ENCODE measurements at regions not wholly inside any gene's neighbourhood (a gene's known extent, or its start where the extent isn't known, plus 50 kb on each side); places are given as distances from the start of the nearest gene placed in this dataset.

DNA sequence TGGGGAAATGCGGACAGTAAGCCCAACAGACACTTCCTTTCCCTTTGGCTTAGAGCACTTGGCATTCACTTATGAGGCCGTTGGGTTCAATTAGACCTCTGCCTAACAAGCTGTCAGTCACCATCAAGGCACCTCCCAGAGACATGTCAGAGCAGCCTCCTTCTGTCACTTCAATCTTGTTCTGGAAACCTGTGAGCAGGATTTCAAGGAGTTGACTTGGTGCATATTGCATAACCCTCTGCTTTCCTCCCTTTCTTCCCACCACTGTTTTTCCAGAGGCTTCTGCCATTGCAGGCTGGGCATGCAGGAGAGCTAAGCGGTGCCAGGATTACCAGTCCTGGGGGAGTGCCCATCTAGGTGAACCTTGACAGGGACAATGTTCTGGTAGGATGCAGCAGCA, 484.2 kb upstream of the LRRC4C start:
- intact Hi-C loops (cut with DNase I; ENCODE audit: low total_unique reads): no loop called here

DNA sequence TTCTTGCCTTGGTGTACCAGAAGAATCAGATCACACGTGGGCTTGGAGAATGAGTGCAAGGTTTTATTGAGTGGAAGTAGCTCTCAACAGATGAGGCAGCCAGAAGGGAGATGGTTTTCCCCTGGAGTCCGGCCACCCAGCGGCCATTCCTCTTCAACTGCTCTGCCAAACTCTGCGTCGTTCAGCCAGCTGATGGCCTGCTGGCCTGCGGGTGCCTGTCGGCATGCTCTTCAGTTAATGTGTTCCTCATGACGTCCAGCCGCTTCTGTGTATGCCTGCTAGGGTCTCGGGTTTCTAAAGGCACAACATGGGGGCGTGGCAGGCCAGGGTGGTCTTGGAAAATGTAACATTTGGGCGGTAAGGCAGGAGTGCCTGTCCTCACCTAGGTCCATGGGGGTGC, 487.9 kb upstream of the LRRC4C start:
- Histone ChIP-seq H3K9me3 (no peaks in the 10 kb centered on the region), H3K4me3 (no peak overlapping the region), H3K27ac (no peak overlapping the region), H3K4me1 (no peaks in the 10 kb centered on the region), H3K36me3 (no peaks in the 10 kb centered on the region), H3K27me3 (no peaks in the 10 kb centered on the region)
- TF ChIP-seq POLR2AphosphoS5 (IDR thresholded peaks at IDR 0.05) (no peak), POLR2A (IDR thresholded peaks at IDR 0.05) (no peak)
- TF ChIP-seq, protein P1, sequence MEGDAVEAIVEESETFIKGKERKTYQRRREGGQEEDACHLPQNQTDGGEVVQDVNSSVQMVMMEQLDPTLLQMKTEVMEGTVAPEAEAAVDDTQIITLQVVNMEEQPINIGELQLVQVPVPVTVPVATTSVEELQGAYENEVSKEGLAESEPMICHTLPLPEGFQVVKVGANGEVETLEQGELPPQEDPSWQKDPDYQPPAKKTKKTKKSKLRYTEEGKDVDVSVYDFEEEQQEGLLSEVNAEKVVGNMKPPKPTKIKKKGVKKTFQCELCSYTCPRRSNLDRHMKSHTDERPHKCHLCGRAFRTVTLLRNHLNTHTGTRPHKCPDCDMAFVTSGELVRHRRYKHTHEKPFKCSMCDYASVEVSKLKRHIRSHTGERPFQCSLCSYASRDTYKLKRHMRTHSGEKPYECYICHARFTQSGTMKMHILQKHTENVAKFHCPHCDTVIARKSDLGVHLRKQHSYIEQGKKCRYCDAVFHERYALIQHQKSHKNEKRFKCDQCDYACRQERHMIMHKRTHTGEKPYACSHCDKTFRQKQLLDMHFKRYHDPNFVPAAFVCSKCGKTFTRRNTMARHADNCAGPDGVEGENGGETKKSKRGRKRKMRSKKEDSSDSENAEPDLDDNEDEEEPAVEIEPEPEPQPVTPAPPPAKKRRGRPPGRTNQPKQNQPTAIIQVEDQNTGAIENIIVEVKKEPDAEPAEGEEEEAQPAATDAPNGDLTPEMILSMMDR (IDR thresholded peaks at IDR 0.05): no peak
- no peak for DNase-seq (ENCODE audit: low spot score in 2 of 2)
- intact Hi-C loops (cut with DNase I; ENCODE audit: low total_unique reads): no loop called here

More for the DNA sequence above, 484.2 kb upstream of the LRRC4C start:
- Histone ChIP-seq H3K4me1 (no peaks in the 10 kb centered on the region), H3K36me3 (no peaks in the 10 kb centered on the region), H3K27me3 (no peaks in the 10 kb centered on the region), H3K27ac (no peak overlapping the region), H3K4me3 (no peak overlapping the region), H3K9me3 (no peaks in the 10 kb centered on the region)
- TF ChIP-seq POLR2AphosphoS5 (IDR thresholded peaks at IDR 0.05) (no peak), POLR2A (IDR thresholded peaks at IDR 0.05) (no peak)
- TF ChIP-seq, protein P1 (IDR thresholded peaks at IDR 0.05): no peak
- DNase-seq (ENCODE audit: low spot score in 2 of 2): no peak

DNA sequence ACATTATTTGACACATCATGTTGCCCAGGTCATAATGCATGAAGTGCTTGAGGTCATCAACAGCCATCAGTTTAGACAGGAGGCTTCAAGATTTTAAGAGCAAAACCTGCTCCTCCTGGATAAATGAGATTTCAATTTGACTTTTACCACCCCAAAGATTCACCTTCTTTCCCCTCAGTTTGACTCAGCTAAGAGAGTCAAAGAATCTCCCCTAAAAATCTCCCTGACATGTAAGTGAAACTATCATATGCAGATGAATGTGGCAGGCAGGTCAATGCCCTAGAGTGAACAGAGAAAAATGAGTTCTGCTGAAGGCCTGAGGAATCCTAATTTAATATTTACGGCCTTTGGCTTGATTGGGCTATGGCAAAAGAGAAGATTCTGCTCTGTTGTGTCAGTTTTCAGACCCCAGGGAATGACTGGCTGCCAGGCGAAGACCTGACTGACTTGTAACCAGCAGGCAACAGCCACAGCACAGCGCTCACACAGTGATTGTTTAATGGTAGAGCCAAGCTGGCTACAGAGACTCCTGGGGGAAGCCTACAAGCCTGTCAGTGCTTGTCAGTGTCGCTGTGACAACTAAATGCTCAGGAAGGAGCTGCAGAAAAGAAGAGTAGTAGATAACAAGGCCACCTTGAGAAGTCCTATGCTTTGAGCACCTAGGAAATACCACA, 491.2 kb upstream of the LRRC4C start:
- no peaks in the 10 kb centered on the region for H3K36me3 ChIP-seq
- no peak overlapping the region for H3K4me3 ChIP-seq
- H3K27me3 ChIP-seq: no peaks in the 10 kb centered on the region
- H3K4me1 ChIP-seq: no peaks in the 10 kb centered on the region
- no peak for DNase-seq (ENCODE audit: low spot score in 2 of 2)
- no peak for TF ChIP-seq POLR2A (IDR thresholded peaks at IDR 0.05)
- TF ChIP-seq, protein P1 (IDR thresholded peaks at IDR 0.05): no peak
- no peak overlapping the region for H3K27ac ChIP-seq
- intact Hi-C loops (cut with DNase I; ENCODE audit: low total_unique reads): no loop called here
- H3K9me3 ChIP-seq: no peaks in the 10 kb centered on the region

DNA sequence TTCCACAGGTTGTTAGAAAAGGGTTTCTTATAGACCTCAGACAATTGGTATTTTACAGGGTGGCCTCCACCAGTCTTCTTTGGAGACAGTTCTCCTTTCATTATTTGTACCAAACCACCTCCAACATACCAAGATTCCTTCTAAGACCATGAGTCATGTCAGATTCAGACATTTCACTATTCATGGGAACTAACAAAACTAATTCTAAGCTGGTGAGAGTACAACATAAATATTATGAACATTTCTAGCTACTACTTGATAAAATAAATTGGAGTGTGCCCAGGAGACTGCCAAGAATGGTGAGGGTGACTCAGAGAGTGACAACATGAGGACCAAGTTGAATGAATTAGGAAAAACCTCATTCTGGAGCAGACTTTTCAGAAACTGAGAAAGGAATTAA, 494.6 kb upstream of the LRRC4C start:
- intact Hi-C loops (cut with DNase I; ENCODE audit: low total_unique reads): no loop called here
- TF ChIP-seq, protein P1 (IDR thresholded peaks at IDR 0.05): no peak
- no peak for TF ChIP-seq POLR2AphosphoS5 (IDR thresholded peaks at IDR 0.05)
- no peak for TF ChIP-seq POLR2A (IDR thresholded peaks at IDR 0.05)
- no peak for DNase-seq (ENCODE audit: low spot score in 2 of 2)
- Histone ChIP-seq H3K27ac (no peak overlapping the region), H3K27me3 (no peaks in the 10 kb centered on the region), H3K36me3 (no peaks in the 10 kb centered on the region), H3K4me3 (no peak overlapping the region), H3K9me3 (peaks cover 0 to 4% of the 10 kb centered on the region in 2 donors), H3K4me1 (no peaks in the 10 kb centered on the region)

DNA sequence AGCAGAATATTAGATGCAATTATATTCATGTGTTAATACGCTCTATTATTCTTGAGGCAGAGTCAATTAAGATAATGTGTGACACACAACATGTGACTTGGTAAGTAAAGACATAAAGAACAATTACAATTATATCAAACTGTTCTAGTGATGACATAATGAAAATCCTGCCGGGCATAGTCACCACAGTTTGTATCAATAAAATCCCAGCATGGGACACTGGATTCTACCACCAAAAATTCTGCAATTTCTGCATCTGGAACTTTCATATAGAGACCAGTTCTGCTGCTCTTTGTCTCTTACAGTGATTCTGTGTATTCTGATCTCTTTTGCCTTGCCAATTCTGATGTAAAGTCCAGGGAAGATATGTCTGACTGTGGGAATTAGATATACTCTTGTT, 495.6 kb upstream of the LRRC4C start:
- peaks cover 0 to 7% of the 10 kb centered on the region in 2 donors for H3K9me3 ChIP-seq
- intact Hi-C loops (cut with DNase I; ENCODE audit: low total_unique reads): no loop called here
- H3K36me3 ChIP-seq: no peaks in the 10 kb centered on the region
- H3K4me1 ChIP-seq: no peaks in the 10 kb centered on the region
- no peak for DNase-seq (ENCODE audit: low spot score in 2 of 2)
- H3K27ac ChIP-seq: no peak overlapping the region
- no peaks in the 10 kb centered on the region for H3K27me3 ChIP-seq
- no peak overlapping the region for H3K4me3 ChIP-seq
- TF ChIP-seq POLR2AphosphoS5 (IDR thresholded peaks at IDR 0.05) (no peak), POLR2A (IDR thresholded peaks at IDR 0.05) (no peak)
- TF ChIP-seq, protein P1 (IDR thresholded peaks at IDR 0.05): no peak
